ENCODE measurements at regions not wholly inside any gene's neighbourhood (a gene's known extent, or its start where the extent isn't known, plus 50 kb on each side); places are given as distances from the start of the nearest gene placed in this dataset.
"Not testable (repeated sequence)": the region's sequence is repeated elsewhere in the genome, so short reads cannot be mapped to it uniquely, and the experiment has no call there.

DNA sequence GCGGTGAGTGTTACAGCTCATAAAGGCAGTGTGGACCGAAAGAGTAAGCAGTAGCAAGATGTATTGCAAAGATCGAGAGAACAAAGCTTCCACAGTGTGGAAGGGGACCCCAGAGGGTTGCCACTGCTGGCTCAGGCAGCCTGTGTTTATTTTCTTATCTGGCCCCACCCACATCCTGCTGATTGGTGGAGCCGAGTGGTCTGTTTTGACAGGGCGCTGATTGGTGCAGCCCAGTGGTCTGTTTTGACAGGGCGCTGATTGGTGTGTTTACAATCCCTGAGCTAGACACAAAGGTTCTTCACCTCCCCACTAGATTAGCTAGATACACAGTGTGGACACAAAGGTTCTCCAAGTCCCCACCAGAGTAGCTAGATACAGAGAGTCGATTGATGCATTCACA is 747.8 kb upstream of the NRXN1 start:
- ATAC-seq, DNase-seq: not testable (repeated sequence)

DNA sequence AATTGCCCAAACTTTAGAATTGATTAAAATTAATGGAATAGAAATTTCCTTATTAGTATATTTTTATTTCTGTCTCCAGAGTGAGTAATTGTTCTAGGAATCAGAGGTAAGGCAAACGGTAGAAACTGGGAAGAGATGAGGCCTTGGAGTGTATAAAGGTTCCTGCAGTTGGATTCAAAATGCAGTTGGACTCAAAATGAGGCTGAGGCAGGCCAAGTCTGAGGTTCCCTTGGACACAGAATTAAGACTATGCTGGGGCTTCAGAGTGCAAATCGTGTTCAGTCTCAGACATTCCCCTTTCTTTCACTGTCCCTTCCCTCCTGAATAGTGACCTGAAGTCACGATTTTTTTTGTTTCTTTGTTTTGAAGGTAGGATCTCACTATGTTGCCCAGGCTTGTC is 746.9 kb upstream of the NRXN1 start:
- ATAC-seq (no peak), DNase-seq (no peak)

DNA sequence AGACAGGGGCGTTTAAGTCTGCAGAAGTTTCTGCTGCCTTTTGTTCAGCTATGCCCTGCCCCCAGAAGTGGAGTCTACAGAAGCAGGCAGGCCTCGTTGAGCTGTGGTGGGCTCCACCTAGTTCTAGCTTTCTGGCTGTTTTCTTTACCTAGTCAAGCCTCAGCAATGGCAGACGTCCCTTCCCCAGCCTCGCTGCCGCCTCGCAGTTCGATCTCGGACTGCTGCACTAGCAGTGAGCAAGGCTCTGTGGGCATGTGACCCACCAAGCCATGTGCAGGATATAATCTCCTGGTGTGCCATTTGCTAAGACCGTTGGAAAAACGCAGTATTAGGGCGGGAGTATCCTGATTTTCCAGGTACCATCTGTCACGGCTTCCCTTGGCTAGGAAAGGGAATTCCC is 742.7 kb upstream of the NRXN1 start:
- not testable (repeated sequence) for ATAC-seq, DNase-seq

GRCh38 chr2:51760441-51760840 is 728.5 kb upstream of the NRXN1 start:
- ATAC-seq (no peak), DNase-seq (no peak)

- no peak for DNase-seq
- ATAC-seq = no peak
Measured at GRCh38 chr2:51758081-51758480, 726.1 kb upstream of the NRXN1 start.

DNA sequence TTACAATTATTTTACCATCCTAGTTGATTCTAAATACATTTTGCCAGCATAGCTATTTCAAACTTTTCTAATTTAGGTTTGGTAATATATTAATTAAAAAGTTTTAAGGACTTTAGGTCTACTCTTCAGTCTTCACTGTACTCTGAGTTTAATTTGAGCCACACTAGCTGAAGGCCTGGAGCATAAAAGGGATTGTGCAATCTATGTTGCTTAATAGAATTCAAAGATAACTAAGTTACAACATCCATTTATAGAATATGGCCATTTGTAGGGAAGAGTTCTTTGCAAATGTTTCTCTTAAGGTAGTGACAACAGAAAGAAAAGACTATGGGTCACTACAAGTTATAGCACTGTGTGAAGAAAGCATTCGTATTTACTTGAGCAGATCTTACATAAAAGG is 702.2 kb upstream of the NRXN1 start:
- no peak for ATAC-seq

GRCh38 chr2:51723691-51724090 is 691.8 kb upstream of the NRXN1 start:
- ATAC-seq (no peak), DNase-seq (no peak)

More for the DNA sequence above, 702.2 kb upstream of the NRXN1 start:
- DNase-seq = no peak

DNA sequence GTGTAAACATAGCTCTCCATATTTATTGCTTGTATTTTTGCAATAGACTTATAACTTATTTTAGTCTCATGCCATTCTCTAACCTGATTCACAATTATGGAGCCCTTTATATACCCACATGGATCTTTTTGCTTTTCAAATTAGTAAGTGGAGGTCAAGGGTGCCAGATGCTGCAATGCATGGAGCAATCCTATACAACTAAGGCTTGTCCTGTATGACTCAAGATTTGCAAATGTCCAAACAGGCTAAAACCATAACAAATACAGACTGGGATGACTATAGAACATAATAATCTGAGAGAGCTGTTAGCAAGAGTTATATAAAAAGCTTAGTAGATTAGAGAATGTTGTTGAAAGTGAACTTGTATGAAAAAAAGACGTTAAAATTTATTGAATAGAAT is 690.4 kb upstream of the NRXN1 start:
- no peak for DNase-seq

GRCh38 chr2:51720826-51721225 is 688.9 kb upstream of the NRXN1 start:
- DNase-seq = no peak
- ATAC-seq = no peak

More for the DNA sequence above, 690.4 kb upstream of the NRXN1 start:
- no peak for ATAC-seq

GRCh38 chr2:51718881-51719280 is 686.9 kb upstream of the NRXN1 start:
- no peak for ATAC-seq
- no peak for DNase-seq

DNA sequence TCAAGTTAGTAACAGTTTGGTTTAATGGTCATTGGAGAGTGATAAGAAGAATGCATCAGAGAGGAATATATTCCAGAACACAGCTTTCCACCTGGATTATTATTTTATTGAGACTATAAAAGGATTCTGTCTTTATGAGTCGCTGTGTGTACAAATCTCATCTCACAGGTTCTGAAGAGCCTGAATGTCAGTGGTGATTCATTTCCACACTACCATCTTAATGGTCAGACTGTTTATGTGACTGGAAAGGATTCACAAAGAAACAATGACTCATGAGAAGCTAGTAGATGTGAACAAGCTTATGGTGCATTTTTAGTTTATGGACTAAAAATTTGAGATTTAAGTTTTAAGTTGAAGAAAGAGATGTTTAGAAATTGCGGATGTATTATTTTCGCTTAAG is 685.4 kb upstream of the NRXN1 start:
- no peak for DNase-seq
- ATAC-seq = no peak

- DNase-seq (no peak), ATAC-seq (no peak)
Measured at GRCh38 chr2:51711766-51712165, 679.8 kb upstream of the NRXN1 start.

DNA sequence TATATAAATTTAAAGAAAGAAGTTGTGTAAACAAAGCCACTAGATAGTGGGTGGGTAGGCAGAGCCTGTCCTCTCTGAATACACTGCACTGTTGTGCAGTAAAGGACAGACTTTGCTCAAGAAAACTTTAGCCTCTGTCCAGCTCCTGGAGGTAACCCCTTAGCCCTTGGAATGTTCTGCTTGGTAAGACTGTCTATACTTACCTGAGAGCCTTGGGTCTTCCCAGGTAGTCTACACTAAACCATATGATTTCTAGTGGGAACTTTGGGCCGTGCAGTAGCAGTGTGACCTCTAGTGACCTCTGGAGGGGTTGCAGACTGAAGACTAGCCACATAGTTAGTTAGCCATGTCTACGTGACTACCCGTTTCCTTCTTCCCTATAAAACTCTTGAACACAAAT is 678.3 kb upstream of the NRXN1 start:
- DNase-seq = no peak
- ATAC-seq = no peak

DNA sequence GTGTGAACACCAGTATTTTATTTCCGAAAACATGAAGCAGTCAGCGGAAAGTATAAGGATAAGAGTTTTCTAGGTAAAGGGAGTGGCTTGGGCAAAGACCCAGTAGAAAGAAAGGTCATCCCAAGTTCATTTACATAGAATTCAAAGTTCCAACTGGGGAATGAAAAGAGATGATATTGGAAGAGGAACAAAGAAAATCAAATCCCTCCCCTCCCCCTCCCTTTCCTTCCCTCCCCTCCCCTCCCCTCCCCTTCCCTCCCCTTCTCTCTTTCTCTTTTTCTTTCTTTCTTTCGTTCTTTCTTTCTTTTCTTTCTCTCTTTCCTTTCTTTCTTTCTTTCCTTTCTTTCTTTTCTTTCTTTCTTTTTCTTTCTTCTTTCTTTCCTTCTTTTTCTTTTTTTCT is 675.7 kb upstream of the NRXN1 start:
- DNase-seq = no peak
- no peak for ATAC-seq

DNA sequence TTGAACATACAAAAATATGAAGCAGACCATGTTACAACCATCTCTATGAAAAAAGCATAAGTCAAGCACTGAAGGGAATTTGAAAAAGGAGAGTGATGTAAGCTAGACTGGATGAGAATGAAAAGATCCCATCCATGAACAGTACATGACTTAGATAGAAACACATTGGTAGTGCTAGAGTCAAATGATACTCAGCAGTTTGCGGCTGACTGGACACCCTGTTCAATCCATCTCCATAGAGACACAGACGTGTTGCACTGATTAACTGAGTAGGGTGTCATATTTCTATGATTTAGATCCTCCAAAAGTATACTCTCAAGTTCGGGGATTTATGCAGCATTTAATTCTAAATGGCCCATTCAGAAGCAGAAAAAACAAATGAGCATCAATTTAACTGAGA is 674.3 kb upstream of the NRXN1 start:
- no peak for ATAC-seq

GRCh38 chr2:51705417-51705816 is 673.5 kb upstream of the NRXN1 start:
- ATAC-seq (no peak), DNase-seq (no peak)

More for the DNA sequence above, 674.3 kb upstream of the NRXN1 start:
- no peak for DNase-seq

GRCh38 chr2:51698021-51698420 is 666.1 kb upstream of the NRXN1 start:
- no peak for DNase-seq
- ATAC-seq = no peak

- ATAC-seq (no peak), DNase-seq (no peak)
Measured at GRCh38 chr2:51697095-51697494, 665.2 kb upstream of the NRXN1 start.

GRCh38 chr2:51695531-51695930 is 663.6 kb upstream of the NRXN1 start:
- DNase-seq = no peak
- no peak for ATAC-seq

GRCh38 chr2:51693640-51694039 is 661.7 kb upstream of the NRXN1 start:
- DNase-seq (no peak), ATAC-seq (no peak)

DNA sequence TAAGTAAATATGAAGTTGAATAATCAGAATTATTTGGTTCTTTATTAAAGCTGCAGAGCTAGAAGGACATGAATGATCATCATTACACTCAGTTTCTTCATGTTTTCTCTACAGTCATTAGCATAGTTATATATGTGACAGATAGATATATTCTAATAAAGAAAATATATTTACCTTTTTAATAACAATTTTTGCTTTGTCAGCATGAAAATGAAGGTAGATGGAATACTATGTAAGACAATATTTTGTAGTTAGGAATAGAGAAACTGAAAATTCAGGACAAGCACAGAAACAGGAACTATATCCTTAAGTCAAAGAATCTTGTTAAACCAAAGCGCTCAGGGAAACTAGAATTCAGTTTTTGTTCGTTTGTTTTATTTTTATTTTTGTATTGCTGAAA is 649.9 kb upstream of the NRXN1 start:
- ATAC-seq (no peak), DNase-seq (no peak)

GRCh38 chr2:51673628-51674027 is 641.7 kb upstream of the NRXN1 start:
- no peak for DNase-seq
- ATAC-seq = no peak

GRCh38 chr2:51667679-51668078 is 635.7 kb upstream of the NRXN1 start:
- DNase-seq = no peak
- no peak for ATAC-seq

- ATAC-seq = no peak
- DNase-seq = no peak
Measured at GRCh38 chr2:51662187-51662586, 630.3 kb upstream of the NRXN1 start.

GRCh38 chr2:51657849-51658248 is 625.9 kb upstream of the NRXN1 start:
- no peak for DNase-seq
- ATAC-seq = no peak

All from stimulated activated naive CD8-positive, alpha-beta T cell treated with anti-CD3 and anti-CD28 coated beads, Interleukin-15, Interleukin-2, amounts not matched to agents 100 U/mL and 50 U/mL, for 24 hours (primary cell).